CD4-positive, alpha-beta memory T cell (primary cell): ENCODE measurements at regions not wholly inside any gene's neighbourhood (a gene's known extent, or its start where the extent isn't known, plus 50 kb on each side); places are given as distances from the start of the nearest gene placed in this dataset.

ENCODE experiments used
- CTCF ChIA-PET: fragments of 350-600 bp; sonication (Branson Sonifier 250); formaldehyde crosslinking; loops from one replicate; lab custom pipeline; 2021; ENCODE audit warnings: inconsistent platforms; ENCODE audit not compliant: partially characterized antibody; lab: Charles Lee
- POLR2A ChIA-PET: fragments of 350-600 bp; sonication (Branson Sonifier 250); formaldehyde crosslinking; loops from one replicate; lab custom pipeline; 2021; ENCODE audit not compliant: partially characterized antibody; lab: Charles Lee
- DNase-seq, 5 donors: peaks; one replicate each; pipeline versions ENCODE4 v3.0.0 to v3.0.0-alpha.2; 2020 to 2022; ENCODE audit warnings: mixed read lengths in 1 of 5
- H3K27ac ChIP-seq: one replicate; pipeline ENCODE4 v1.7.0; 2013; ENCODE audit warnings: low read depth, low read length
- H3K27me3 ChIP-seq: 2 replicates; pipeline ENCODE4 v1.7.0; 2013; ENCODE audit warnings: mild to moderate bottlenecking, low read length, moderate library complexity; ENCODE audit not compliant: insufficient read depth
- H3K36me3 ChIP-seq: 2 replicates; pipeline ENCODE4 v1.7.0; 2013; ENCODE audit warnings: mild to moderate bottlenecking, low read length, moderate library complexity; ENCODE audit not compliant: insufficient read depth
- H3K4me1 ChIP-seq: 2 replicates; pipeline ENCODE4 v1.7.0; 2013; ENCODE audit warnings: mild to moderate bottlenecking, low read length, moderate library complexity; ENCODE audit not compliant: insufficient read depth
- H3K4me3 ChIP-seq, 2 donors: one replicate each; pipeline ENCODE4 v1.7.0; 2013; ENCODE audit warnings: low read length in 2 of 2, mild to moderate bottlenecking in 1 of 2
- H3K9me3 ChIP-seq, 2 donors: one replicate each; pipeline ENCODE4 v1.7.0; 2013; ENCODE audit warnings: low read length in 2 of 2, control low read depth in 1 of 2; ENCODE audit not compliant: control insufficient read depth in 1 of 2
- H3K27ac Mint-ChIP-seq, 7 donors: one replicate each; pipeline ENCODE4 v1.8.0; 2020 to 2021; ENCODE audit warnings: mixed read lengths in 7 of 7, mild to moderate bottlenecking in 6 of 7, inconsistent platforms in 3 of 7, moderate library complexity in 3 of 7
- H3K27me3 Mint-ChIP-seq, 2 donors: one replicate each; pipeline ENCODE4 v1.8.0; 2020 to 2021; ENCODE audit warnings: mixed read lengths in 2 of 2
- H3K36me3 Mint-ChIP-seq, 2 donors: one replicate each; pipeline ENCODE4 v1.8.0; 2020 to 2021; ENCODE audit warnings: mixed read lengths in 2 of 2, inconsistent platforms in 1 of 2, mild to moderate bottlenecking in 1 of 2
- H3K4me1 Mint-ChIP-seq, 4 donors: one replicate each; pipeline ENCODE4 v1.8.0; 2020 to 2021; ENCODE audit warnings: mixed read lengths in 4 of 4, mild to moderate bottlenecking in 1 of 4
- H3K4me3 Mint-ChIP-seq, 8 donors: one replicate each; pipeline ENCODE4 v1.8.0; 2020 to 2021; ENCODE audit warnings: mixed read lengths in 8 of 8, mild to moderate bottlenecking in 7 of 8, moderate library complexity in 6 of 8, inconsistent platforms in 3 of 8
- H3K9me3 Mint-ChIP-seq, 8 donors: one replicate each; pipeline ENCODE4 v1.8.0; 2020 to 2021; ENCODE audit warnings: mixed read lengths in 8 of 8, mild to moderate bottlenecking in 5 of 8, inconsistent platforms in 3 of 8, moderate library complexity in 1 of 8
- intact Hi-C: fragments of 100-400 bp; cut with micrococcal nuclease; formaldehyde crosslinking; loops from one replicate; pipeline ENCODE4 v1.15.1; 2023

DNA sequence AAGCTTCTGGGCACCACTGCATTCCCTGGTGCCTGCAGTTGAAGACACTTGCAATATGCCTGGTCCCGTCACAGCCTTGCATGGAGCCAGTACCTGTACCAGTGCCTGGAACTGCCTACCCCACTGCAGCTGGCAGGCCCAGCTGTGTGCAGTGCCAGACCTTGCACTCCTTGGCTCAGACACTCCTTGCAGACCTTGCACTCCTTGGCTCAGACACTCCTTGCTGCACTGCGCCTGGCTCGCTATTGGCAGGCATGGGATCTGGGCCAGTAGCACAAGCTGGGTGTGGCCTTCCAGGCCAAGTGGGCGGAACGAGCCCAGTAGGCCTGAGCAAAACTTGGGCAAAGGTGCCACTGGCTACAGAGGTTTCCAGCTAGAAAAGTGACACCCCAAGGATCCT is 1189.1 kb downstream of the GRIK2 start:
- no peak overlapping the region for H3K4me3 ChIP-seq
- intact Hi-C loops = no loop called here
- no peaks in the 10 kb centered on the region for H3K27me3 ChIP-seq
- H3K9me3 Mint-ChIP-seq = peaks cover 0 to 7% (median 0%) of the 10 kb centered on the region in 8 donors
- H3K27me3 Mint-ChIP-seq = no peaks in the 10 kb centered on the region
- H3K27ac Mint-ChIP-seq = no peak overlapping the region
- no peaks in the 10 kb centered on the region for H3K36me3 ChIP-seq
- no peaks in the 10 kb centered on the region for H3K4me1 ChIP-seq
- H3K4me1 Mint-ChIP-seq = no peaks in the 10 kb centered on the region
- H3K36me3 Mint-ChIP-seq = no peaks in the 10 kb centered on the region
- POLR2A ChIA-PET = no interaction called here
- CTCF ChIA-PET = no interaction called here
- no peak overlapping the region for H3K4me3 Mint-ChIP-seq
- no peak overlapping the region for H3K27ac ChIP-seq
- no peaks in the 10 kb centered on the region for H3K9me3 ChIP-seq
- DNase-seq = no peak

DNA sequence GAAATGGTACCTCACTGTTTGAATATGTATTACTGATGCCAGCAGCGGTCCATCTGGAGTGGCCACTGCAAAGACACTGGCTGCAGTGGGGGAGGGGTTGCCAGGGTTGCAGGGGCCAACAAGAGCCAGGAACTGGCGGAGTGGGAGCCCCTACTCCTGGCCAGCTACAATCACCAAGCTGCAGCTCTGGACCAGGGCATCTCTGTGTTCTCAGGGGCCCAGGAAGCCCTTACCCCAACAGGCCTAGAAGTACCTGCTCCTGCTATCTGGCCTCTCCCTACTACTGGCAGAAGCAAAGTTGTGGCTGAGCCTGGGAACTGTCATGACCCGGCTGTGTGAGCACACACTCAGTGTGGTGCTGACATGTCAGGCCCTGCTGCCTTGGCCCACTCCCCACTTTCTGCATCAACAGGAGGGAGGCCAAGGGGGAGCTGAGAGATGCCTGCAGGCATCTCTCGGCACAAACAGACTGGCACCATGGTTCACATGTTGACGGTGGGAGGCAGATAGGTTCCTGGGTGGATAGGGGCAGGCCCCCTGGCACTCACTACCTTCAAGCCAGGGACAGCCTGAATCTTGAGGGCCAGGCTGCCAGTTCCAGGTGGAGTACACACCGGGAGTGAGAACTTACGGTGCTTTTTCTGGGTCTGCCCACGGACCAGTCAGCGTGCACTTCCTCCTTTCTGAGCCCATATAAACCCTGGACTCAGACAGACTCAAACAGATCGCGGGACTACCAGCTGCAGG is 1188.0 kb downstream of the GRIK2 start:
- no peak for DNase-seq
- Mint-ChIP-seq H3K27me3 (no peaks in the 10 kb centered on the region), H3K36me3 (no peaks in the 10 kb centered on the region), H3K9me3 (peaks cover 0 to 7% (median 0%) of the 10 kb centered on the region in 8 donors), H3K4me3 (no peak overlapping the region), H3K27ac (no peak overlapping the region), H3K4me1 (no peaks in the 10 kb centered on the region)
- no peaks in the 10 kb centered on the region for H3K36me3 ChIP-seq
- H3K4me3 ChIP-seq = no peak overlapping the region
- no peaks in the 10 kb centered on the region for H3K9me3 ChIP-seq
- CTCF ChIA-PET = no interaction called here
- H3K4me1 ChIP-seq = no peaks in the 10 kb centered on the region
- no peaks in the 10 kb centered on the region for H3K27me3 ChIP-seq
- intact Hi-C loops = no loop called here
- POLR2A ChIA-PET = no interaction called here
- H3K27ac ChIP-seq = no peak overlapping the region

DNA sequence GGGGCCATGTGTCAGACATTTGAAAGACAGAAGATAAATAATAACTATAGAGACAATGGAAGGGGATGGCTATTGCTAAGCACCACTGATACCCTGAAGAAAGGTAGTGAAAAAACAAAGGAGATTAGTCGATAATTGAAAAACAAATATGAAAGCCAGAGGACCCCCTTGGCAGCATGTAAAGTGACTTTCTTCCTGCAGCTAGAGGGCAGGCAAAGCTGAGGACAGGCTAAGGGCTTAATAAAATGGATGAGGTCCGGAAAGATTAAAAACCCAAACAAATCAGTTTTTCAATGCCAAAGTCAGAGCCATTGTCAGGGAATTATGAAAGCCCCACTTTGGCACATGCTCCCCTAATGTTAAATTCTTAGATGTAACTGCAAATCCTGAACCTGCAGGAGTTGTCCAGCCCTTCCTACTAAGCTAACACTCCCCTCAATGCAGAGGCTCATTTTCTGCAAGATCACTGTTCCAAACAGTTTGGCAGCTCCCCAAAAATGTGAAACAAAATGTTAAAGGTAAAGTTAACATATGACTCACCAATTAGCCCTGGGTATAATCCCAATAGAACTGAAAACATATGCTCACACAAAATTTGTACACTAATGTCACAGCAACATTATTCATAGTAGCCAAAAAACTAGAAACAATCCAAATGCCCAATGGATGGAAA is 1177.9 kb downstream of the GRIK2 start:
- Histone ChIP-seq H3K4me1 (no peaks in the 10 kb centered on the region), H3K27ac (no peak overlapping the region), H3K27me3 (no peaks in the 10 kb centered on the region), H3K9me3 (no peaks in the 10 kb centered on the region), H3K4me3 (no peak overlapping the region), H3K36me3 (no peaks in the 10 kb centered on the region)
- DNase-seq = no peak
- intact Hi-C loops = no loop called here
- Mint-ChIP-seq H3K27me3 (no peaks in the 10 kb centered on the region), H3K27ac (no peak overlapping the region), H3K36me3 (no peaks in the 10 kb centered on the region), H3K4me1 (no peaks in the 10 kb centered on the region), H3K4me3 (no peak overlapping the region), H3K9me3 (peaks cover 0 to 6% (median 0%) of the 10 kb centered on the region in 8 donors)
- ChIA-PET CTCF (no interaction called here), POLR2A (no interaction called here)

DNA sequence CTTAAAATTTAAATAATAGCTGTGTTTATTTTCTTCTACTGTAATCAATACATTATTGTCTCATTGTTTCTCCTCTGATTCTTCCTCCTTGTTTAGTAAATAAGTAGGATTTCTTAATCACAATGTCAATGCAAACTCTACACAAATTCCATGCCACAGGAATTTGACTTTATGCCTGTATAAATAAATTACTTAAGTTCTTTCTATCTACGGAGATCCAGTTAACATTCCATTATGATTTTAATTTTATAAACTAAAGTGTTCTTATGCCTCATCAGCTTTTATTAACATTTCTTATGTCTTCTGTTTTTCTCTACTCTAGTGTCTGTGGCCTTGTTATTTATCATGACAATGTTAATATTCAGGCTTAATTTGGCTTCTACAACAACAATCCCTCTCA is 1169.2 kb downstream of the GRIK2 start:
- no peaks in the 10 kb centered on the region for H3K36me3 ChIP-seq
- H3K4me1 Mint-ChIP-seq = no peaks in the 10 kb centered on the region
- H3K27me3 Mint-ChIP-seq = no peaks in the 10 kb centered on the region
- H3K27ac Mint-ChIP-seq = no peak overlapping the region
- ChIA-PET CTCF (no interaction called here), POLR2A (no interaction called here)
- H3K27me3 ChIP-seq = no peaks in the 10 kb centered on the region
- no peaks in the 10 kb centered on the region for H3K36me3 Mint-ChIP-seq
- no peak overlapping the region for H3K27ac ChIP-seq
- no peak overlapping the region for H3K4me3 Mint-ChIP-seq
- H3K9me3 Mint-ChIP-seq = peaks cover 0 to 4% (median 0%) of the 10 kb centered on the region in 8 donors
- H3K4me1 ChIP-seq = no peaks in the 10 kb centered on the region
- DNase-seq = no peak
- no peaks in the 10 kb centered on the region for H3K9me3 ChIP-seq
- intact Hi-C loops = no loop called here
- no peak overlapping the region for H3K4me3 ChIP-seq

DNA sequence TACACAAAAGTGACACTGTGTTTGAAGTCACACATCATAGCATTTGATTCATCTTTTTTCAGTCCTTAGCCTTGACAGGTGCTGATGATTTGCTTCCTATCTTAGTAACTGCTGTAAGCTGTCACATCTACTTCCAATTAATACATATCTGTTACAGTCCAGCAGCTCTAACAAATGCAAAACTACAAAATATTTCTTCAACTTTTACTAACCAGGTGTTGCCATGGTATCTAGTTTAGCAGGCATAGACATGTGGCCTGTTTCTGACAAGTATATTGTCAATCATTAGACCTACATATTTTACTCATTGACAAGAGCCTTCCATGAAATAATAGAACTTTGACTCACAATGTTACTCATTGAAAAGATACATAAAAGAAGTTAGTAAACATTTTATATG is 1159.7 kb downstream of the GRIK2 start:
- no peaks in the 10 kb centered on the region for H3K27me3 Mint-ChIP-seq
- no peaks in the 10 kb centered on the region for H3K27me3 ChIP-seq
- ChIA-PET POLR2A (no interaction called here), CTCF (no interaction called here)
- H3K4me3 Mint-ChIP-seq = no peak overlapping the region
- H3K36me3 ChIP-seq = no peaks in the 10 kb centered on the region
- H3K27ac Mint-ChIP-seq = no peak overlapping the region
- H3K9me3 ChIP-seq = no peaks in the 10 kb centered on the region
- DNase-seq = no peak
- H3K4me1 ChIP-seq = no peaks in the 10 kb centered on the region
- no peaks in the 10 kb centered on the region for H3K36me3 Mint-ChIP-seq
- no peak overlapping the region for H3K27ac ChIP-seq
- H3K9me3 Mint-ChIP-seq = peaks cover 0 to 12% (median 3%) of the 10 kb centered on the region in 8 donors
- intact Hi-C loops = no loop called here
- H3K4me1 Mint-ChIP-seq = no peaks in the 10 kb centered on the region
- H3K4me3 ChIP-seq = no peak overlapping the region

DNA sequence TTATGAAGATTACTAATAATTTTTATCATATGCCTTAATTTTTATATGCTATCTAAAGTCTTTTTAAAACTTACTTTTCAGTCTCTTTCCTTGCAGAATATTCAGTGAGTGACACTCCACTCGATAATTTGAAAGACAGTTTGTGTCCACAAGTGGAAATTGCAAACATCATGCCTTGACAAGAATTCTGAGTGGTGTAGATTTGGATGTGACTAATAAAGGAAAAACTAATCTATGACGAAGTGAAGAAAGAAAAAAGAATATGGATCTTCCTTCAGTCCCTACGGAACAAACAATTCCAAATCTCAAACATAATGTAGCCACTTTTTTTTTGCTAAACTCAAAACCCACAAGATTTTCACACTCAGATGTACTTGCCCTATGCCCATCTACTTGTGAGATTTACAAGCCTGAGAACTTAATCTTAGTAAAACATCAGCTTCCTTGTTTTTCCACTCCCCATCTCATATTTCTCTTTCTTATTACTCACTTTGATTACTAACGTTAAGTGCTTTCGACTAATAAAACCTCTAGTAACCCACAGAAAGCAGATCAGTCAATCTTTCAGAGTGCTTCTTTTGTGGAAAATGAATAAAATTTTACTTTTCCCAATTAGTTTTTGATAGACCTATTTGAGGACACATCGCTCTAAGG is 1155.8 kb downstream of the GRIK2 start:
- H3K27ac ChIP-seq = no peak overlapping the region
- Mint-ChIP-seq H3K27me3 (no peaks in the 10 kb centered on the region), H3K4me1 (no peaks in the 10 kb centered on the region), H3K36me3 (no peaks in the 10 kb centered on the region), H3K9me3 (peaks cover 0 to 17% (median 5%) of the 10 kb centered on the region in 8 donors), H3K27ac (no peak overlapping the region), H3K4me3 (no peak overlapping the region)
- DNase-seq = no peak
- no peak overlapping the region for H3K4me3 ChIP-seq
- no peaks in the 10 kb centered on the region for H3K27me3 ChIP-seq
- ChIA-PET POLR2A (no interaction called here), CTCF (no interaction called here)
- no peaks in the 10 kb centered on the region for H3K36me3 ChIP-seq
- intact Hi-C loops = no loop called here
- H3K9me3 ChIP-seq = no peaks in the 10 kb centered on the region
- H3K4me1 ChIP-seq = no peaks in the 10 kb centered on the region

DNA sequence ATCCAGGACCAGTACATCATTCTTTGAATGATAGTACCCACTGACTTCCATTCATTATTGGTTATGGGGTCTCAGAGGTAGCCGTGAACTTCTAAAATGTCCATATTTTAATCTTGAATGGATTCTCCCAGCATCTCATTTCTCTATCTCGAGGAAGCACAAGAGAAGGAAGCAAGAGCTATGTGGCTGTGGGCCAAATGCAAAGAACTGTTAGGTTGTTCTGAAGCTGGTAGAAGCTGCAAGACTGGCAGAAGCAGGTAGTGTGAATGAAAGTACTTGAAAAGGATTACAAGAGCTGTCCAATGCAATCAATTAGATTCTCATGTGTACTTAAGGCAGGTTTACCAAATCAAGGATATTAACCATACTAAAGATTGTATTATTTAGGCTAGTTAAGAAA is 1131.8 kb downstream of the GRIK2 start:
- Histone ChIP-seq H3K27ac (no peak overlapping the region), H3K36me3 (no peaks in the 10 kb centered on the region), H3K27me3 (no peaks in the 10 kb centered on the region), H3K4me3 (no peak overlapping the region), H3K4me1 (no peaks in the 10 kb centered on the region), H3K9me3 (no peaks in the 10 kb centered on the region)
- Mint-ChIP-seq H3K4me1 (no peaks in the 10 kb centered on the region), H3K27ac (no peak overlapping the region), H3K36me3 (no peaks in the 10 kb centered on the region), H3K27me3 (no peaks in the 10 kb centered on the region), H3K9me3 (peaks cover 0 to 3% (median 0%) of the 10 kb centered on the region in 8 donors), H3K4me3 (no peak overlapping the region)
- POLR2A ChIA-PET = no interaction called here
- CTCF ChIA-PET = no interaction called here
- intact Hi-C loops = no loop called here
- DNase-seq = no peak
